Smooth muscle cell (in vitro differentiated cells): ENCODE measurements at regions not wholly inside any gene's neighbourhood (a gene's known extent, or its start where the extent isn't known, plus 50 kb on each side); places are given as distances from the start of the nearest gene placed in this dataset.

Source experiments
- DNase-seq: peaks from one replicate; lab custom pipeline; 2025; ENCODE audit not compliant: unreplicated experiment; lab: John Stamatoyannopoulos, UW
- H2AFZ ChIP-seq: fragments of 200-600 bp; sonication (generic); 2 replicates; pipeline ENCODE4 v1.6.0; 2016; ENCODE audit warnings: antibody characterized with exemption, low read depth, mild to moderate bottlenecking
- H3F3A ChIP-seq: fragments of 200-600 bp; sonication (generic); 2 replicates; pipeline ENCODE4 v1.6.0; 2017; ENCODE audit warnings: antibody characterized with exemption, low read depth
- H3K27ac ChIP-seq: fragments of 200-600 bp; sonication (generic); 2 replicates; pipeline ENCODE4 v1.5.1; 2016; ENCODE audit warnings: low read depth, mild to moderate bottlenecking
- H3K27me3 ChIP-seq: fragments of 200-600 bp; sonication (generic); 2 replicates; pipeline ENCODE4 v1.6.1; 2016; ENCODE audit warnings: low read depth, mild to moderate bottlenecking
- H3K36me3 ChIP-seq: fragments of 200-600 bp; sonication (generic); 2 replicates; pipeline ENCODE4 v1.5.1; 2016; ENCODE audit warnings: low read depth
- H3K4me1 ChIP-seq: fragments of 200-600 bp; sonication (generic); 2 replicates; pipeline ENCODE4 v1.5.1; 2016; ENCODE audit warnings: low read depth
- H3K4me2 ChIP-seq: fragments of 200-600 bp; sonication (generic); 2 replicates; pipeline ENCODE4 v1.6.0; 2016; ENCODE audit warnings: mild to moderate bottlenecking
- H3K4me3 ChIP-seq: fragments of 200-600 bp; sonication (generic); 2 replicates; pipeline ENCODE4 v1.5.1; 2016; ENCODE audit warnings: mild to moderate bottlenecking
- H3K79me2 ChIP-seq: fragments of 200-600 bp; sonication (generic); 2 replicates; pipeline ENCODE4 v1.6.0; 2016; ENCODE audit warnings: low read depth, mild to moderate bottlenecking
- H3K9ac ChIP-seq: fragments of 200-600 bp; sonication (generic); 2 replicates; pipeline ENCODE4 v1.6.0; 2016; ENCODE audit warnings: low read depth
- H3K9me3 ChIP-seq: fragments of 200-600 bp; sonication (generic); replicated peaks from 2 replicates; pipeline ENCODE4 v1.5.1; 2016; ENCODE audit warnings: low read depth
- H4K20me1 ChIP-seq: fragments of 200-600 bp; sonication (generic); 2 replicates; pipeline ENCODE4 v1.6.0; 2016; ENCODE audit warnings: low read depth
- WGBS: methylation state at CpG from one replicate; pipeline ENCODE4 v1.1.7; 2016; ENCODE audit warnings: low lambda C conversion rate; 5-methylcytosine and 5-hydroxymethylcytosine counted together
- TF ChIP-seq, protein P1 (sequence below): fragments of 200-600 bp; sonication (generic); IDR thresholded peaks from 2 replicates; pipeline ENCODE4 v1.5.1; 2017; ENCODE audit warnings: borderline replicate concordance, mild to moderate bottlenecking, antibody characterized with exemption; ENCODE audit not compliant: insufficient read depth, poor library complexity, severe bottlenecking

DNA sequence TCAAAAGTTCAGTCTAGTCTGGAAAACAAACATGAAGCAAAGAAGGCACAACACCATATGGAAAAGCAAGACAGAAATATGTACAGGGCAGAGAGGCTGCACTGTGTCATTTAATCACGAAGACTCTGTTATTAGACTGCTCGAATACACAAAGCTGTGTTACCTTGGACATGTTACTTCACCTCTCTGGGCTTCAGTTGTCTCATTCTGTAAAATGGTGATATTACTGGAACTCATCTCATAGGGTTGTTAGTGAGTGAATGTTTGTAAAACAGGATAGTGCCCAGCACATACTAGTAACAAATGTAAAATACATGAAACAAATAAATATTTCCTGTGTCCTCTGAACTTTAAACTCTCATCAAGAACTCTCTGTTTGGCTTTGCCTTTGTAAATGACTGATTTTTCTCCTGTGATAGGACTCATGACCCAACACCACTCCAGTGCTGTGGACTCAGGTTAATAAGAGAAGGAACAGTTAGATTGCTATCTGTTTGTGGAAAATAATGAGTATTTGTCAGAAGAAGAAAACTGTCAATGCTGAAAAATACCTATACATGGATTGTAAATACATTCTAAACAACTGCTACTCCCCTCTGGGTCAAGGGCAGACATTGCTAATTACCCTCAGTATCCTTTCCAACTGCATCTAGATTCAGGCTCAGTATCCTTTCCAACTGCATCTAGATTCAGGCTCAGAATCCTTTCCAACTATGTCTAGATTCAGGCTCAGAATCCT is 62.3 kb downstream of the ZIC5 start:
- no peak for DNase-seq
- H3K9me3 ChIP-seq, result no peaks in the 10 kb centered on the region
- no peaks in the 10 kb centered on the region for H3F3A ChIP-seq
- TF ChIP-seq, protein P1, sequence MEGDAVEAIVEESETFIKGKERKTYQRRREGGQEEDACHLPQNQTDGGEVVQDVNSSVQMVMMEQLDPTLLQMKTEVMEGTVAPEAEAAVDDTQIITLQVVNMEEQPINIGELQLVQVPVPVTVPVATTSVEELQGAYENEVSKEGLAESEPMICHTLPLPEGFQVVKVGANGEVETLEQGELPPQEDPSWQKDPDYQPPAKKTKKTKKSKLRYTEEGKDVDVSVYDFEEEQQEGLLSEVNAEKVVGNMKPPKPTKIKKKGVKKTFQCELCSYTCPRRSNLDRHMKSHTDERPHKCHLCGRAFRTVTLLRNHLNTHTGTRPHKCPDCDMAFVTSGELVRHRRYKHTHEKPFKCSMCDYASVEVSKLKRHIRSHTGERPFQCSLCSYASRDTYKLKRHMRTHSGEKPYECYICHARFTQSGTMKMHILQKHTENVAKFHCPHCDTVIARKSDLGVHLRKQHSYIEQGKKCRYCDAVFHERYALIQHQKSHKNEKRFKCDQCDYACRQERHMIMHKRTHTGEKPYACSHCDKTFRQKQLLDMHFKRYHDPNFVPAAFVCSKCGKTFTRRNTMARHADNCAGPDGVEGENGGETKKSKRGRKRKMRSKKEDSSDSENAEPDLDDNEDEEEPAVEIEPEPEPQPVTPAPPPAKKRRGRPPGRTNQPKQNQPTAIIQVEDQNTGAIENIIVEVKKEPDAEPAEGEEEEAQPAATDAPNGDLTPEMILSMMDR, result no peak
- peaks cover 5% of the 10 kb centered on the region for H3K4me1 ChIP-seq
- no peak overlapping the region for H3K27ac ChIP-seq
- WGBS, result 100% methylated on average over 2 of the region's 2 CpGs
- H3K9ac ChIP-seq, result no peak overlapping the region
- H2AFZ ChIP-seq, result no peak overlapping the region
- H3K79me2 ChIP-seq, result no peaks in the 10 kb centered on the region
- H3K36me3 ChIP-seq, result no peaks in the 10 kb centered on the region
- no peak overlapping the region for H3K4me3 ChIP-seq
- no peaks in the 10 kb centered on the region for H4K20me1 ChIP-seq
- peaks cover 35% of the 10 kb centered on the region for H3K27me3 ChIP-seq
- no peak overlapping the region for H3K4me2 ChIP-seq

DNA sequence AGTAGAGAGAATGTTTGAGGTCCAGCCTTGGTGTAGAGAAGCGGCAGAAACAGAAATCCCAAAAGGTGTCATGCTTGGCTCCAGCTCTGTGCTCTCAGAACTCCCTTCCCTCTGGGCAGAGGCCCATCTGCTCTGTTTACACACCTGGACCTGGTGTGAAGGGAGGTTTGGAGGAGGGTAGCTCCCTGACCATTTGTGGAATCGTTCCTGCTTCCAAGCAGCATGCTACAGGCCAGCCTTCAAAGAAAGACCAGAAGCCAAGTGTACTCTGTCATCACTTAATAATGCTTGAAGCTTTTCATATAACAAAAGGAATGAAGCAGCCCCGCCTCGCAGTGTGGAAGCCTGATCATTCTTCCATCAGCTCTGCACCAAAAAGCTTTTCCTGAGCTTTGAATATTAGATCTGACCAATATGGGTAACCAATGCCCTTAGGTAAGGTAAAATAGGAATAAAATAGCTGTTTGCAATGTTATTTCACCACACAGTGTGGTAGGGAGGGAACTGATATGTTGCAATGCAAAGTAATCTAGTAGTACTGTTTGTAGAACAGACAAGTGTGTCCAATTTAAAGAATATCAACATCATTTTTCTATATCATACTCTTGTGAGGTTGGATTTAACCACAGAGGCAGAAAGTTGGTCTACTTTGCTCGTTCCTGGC is 63.3 kb downstream of the ZIC5 start:
- TF ChIP-seq, protein P1, result no peak
- WGBS, result 77% methylated on average over 5 of the region's 5 CpGs
- Histone ChIP-seq H3K4me1 (peaks cover 5% of the 10 kb centered on the region), H2AFZ (no peak overlapping the region), H3K79me2 (no peaks in the 10 kb centered on the region), H3K27ac (no peak overlapping the region), H4K20me1 (no peaks in the 10 kb centered on the region), H3K4me2 (no peak overlapping the region), H3K36me3 (no peaks in the 10 kb centered on the region), H3K9me3 (no peaks in the 10 kb centered on the region), H3K9ac (no peak overlapping the region), H3K4me3 (no peak overlapping the region), H3K27me3 (peaks cover 31% of the 10 kb centered on the region), H3F3A (no peaks in the 10 kb centered on the region)
- no peak for DNase-seq

DNA sequence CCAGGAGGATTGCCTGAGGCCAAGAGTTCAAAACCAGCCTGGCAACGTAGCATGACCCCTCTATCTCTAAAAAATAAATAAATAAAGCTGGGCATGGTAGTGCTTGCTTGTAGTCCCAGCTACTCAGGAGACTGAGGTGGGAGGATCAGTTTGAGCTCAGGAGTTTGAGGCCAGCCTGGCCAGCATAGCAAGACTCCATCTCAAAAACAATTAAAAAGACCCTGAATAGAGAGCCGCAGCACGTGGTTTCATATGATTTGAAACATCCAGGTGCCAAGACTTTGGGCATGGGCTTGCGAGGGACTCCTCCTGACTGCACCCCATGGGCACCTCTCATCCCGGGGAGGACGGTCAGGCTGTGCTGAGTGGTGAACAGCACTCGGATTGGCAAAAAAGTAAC is 63.9 kb downstream of the ZIC5 start:
- TF ChIP-seq, protein P1, result no peak
- Histone ChIP-seq H3F3A (no peaks in the 10 kb centered on the region), H3K79me2 (no peaks in the 10 kb centered on the region), H3K4me2 (no peak overlapping the region), H3K9ac (no peak overlapping the region), H3K9me3 (no peaks in the 10 kb centered on the region), H2AFZ (no peak overlapping the region), H3K27me3 (peaks cover 28% of the 10 kb centered on the region), H3K27ac (no peak overlapping the region), H3K4me3 (no peak overlapping the region), H3K36me3 (no peaks in the 10 kb centered on the region), H3K4me1 (peaks cover 5% of the 10 kb centered on the region), H4K20me1 (no peaks in the 10 kb centered on the region)
- no peak for DNase-seq
- 94% methylated on average over 7 of the region's 7 CpGs for WGBS

DNA sequence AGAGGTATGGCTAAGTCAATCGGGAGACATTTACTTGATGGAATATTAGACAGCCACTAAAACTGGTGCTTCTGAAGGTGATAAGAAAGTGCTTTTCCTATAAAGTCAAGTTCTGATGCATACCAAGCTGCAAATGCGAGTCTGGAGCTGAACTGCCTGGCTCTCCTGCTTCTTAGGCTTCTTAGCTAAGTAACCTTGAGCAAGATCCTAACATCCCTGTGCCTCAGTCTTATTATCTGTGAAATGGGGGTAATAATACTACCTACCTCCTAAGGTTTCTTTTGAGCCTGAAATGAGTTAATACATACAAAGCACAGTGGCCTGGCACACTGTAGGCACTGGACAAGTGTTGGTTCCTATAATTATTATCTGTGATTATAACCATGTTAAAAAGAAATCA is 64.5 kb downstream of the ZIC5 start:
- Histone ChIP-seq H3K4me2 (no peak overlapping the region), H3K27ac (no peak overlapping the region), H3K4me3 (no peak overlapping the region), H3K36me3 (no peaks in the 10 kb centered on the region), H4K20me1 (no peaks in the 10 kb centered on the region), H3K9ac (no peak overlapping the region), H3K79me2 (no peaks in the 10 kb centered on the region), H3K4me1 (peaks cover 5% of the 10 kb centered on the region), H3F3A (no peaks in the 10 kb centered on the region), H3K27me3 (peaks cover 25% of the 10 kb centered on the region), H3K9me3 (no peaks in the 10 kb centered on the region), H2AFZ (no peak overlapping the region)
- 80% methylated on average over 2 of the region's 2 CpGs for WGBS
- DNase-seq, result no peak
- TF ChIP-seq, protein P1, result no peak
